Endothelial cell of umbilical vein (primary cell): ENCODE measurements at regions not wholly inside any gene's neighbourhood (a gene's known extent, or its start where the extent isn't known, plus 50 kb on each side); places are given as distances from the start of the nearest gene placed in this dataset.

Source experiments
- BruUV-seq: library from RNA; stranded (reverse); fragments of 400-500 nt; replicated peaks from 2 replicates; lab custom pipeline; 2021; lab: Mats Ljungman, UMichigan
- CTCF ChIA-PET: fragments of 300-600, 350-600 bp; sonication (Branson Sonifier 250); formaldehyde crosslinking; loops from one replicate; lab custom pipeline; 2021; ENCODE audit warnings: antibody characterized with exemption, inconsistent platforms; lab: Charles Lee
- POLR2A ChIA-PET: fragments of 300-600, 350-600 bp; sonication (Branson Sonifier 250); formaldehyde crosslinking; loops from one replicate; lab custom pipeline; 2021; ENCODE audit warnings: antibody characterized with exemption, inconsistent platforms; lab: Charles Lee
- DNase-seq: peaks from one replicate; pipeline ENCODE4 v3.0.0-alpha.2; 2011; ENCODE audit warnings: low read depth, low spot score
- FAIRE-seq: peaks from 2 replicates; lab custom pipeline; 2011; peaks lifted over from hg19 to GRCh38; lab: Jason Lieb, UNC
- H2AFZ ChIP-seq: 2 replicates; pipeline ENCODE4 v1.6.0; 2012; ENCODE audit warnings: low read depth, low read length, control low read depth, inconsistent platforms
- H3K27ac ChIP-seq: 2 replicates; pipeline ENCODE4 v1.5.1; 2011; ENCODE audit warnings: low read depth, mild to moderate bottlenecking, control low read depth, low read length, moderate library complexity; ENCODE audit not compliant: insufficient read depth
- H3K27me3 ChIP-seq, 2 experiments: 2 replicates each; pipeline versions ENCODE4 v1.6.0 to v1.6.1; 2011; ENCODE audit warnings: low read length in 2 of 2, mixed read lengths in 1 of 2; ENCODE audit not compliant: control insufficient read depth in 2 of 2, insufficient read depth in 2 of 2
- H3K36me3 ChIP-seq, 2 experiments: 2 replicates in 1 of 2; 3 replicates in 1 of 2; pipeline ENCODE4 v1.5.1; 2011; ENCODE audit warnings: low read length in 2 of 2, mild to moderate bottlenecking in 1 of 2, moderate library complexity in 1 of 2; ENCODE audit not compliant: control insufficient read depth in 2 of 2, insufficient read depth in 2 of 2; ENCODE audit errors: extremely low read depth in 1 of 2
- H3K4me1 ChIP-seq: 3 replicates; pipeline ENCODE4 v1.5.1; 2011; ENCODE audit warnings: mild to moderate bottlenecking, low read length; ENCODE audit not compliant: control insufficient read depth, insufficient read depth; ENCODE audit errors: extremely low read depth
- H3K4me2 ChIP-seq: 2 replicates; pipeline ENCODE4 v1.6.1; 2011; ENCODE audit warnings: low read length, control low read depth, mixed read lengths; ENCODE audit not compliant: insufficient read depth
- H3K4me3 ChIP-seq, 3 experiments: fragments of 200-600 bp in 1 of 3; sonication (generic), shearing (Covaris generic) in 1 of 3; replicated peaks in 1 of 3; 2 replicates each; pipeline ENCODE4 v1.5.1; 2011 to 2016; ENCODE audit warnings: control low read depth in 3 of 3, low read length in 3 of 3, mild to moderate bottlenecking in 2 of 3, inconsistent platforms in 1 of 3, low read depth in 1 of 3, moderate library complexity in 1 of 3; ENCODE audit not compliant: insufficient read depth in 1 of 3
- H3K79me2 ChIP-seq: 2 replicates; pipeline ENCODE4 v1.6.0; 2012; ENCODE audit warnings: low read length, inconsistent platforms; ENCODE audit not compliant: control insufficient read depth, insufficient read depth
- H3K9ac ChIP-seq: replicated peaks from 2 replicates; pipeline ENCODE3; 2011; ENCODE audit warnings: low read length, control low read depth; ENCODE audit not compliant: insufficient read depth; ENCODE audit errors: extremely low read depth
- H3K9me1 ChIP-seq: replicated peaks from 3 replicates; pipeline ENCODE4 v1.6.0; 2011; ENCODE audit warnings: mild to moderate bottlenecking, low read length; ENCODE audit not compliant: control insufficient read depth, insufficient read depth; ENCODE audit errors: extremely low read depth
- H3K9me3 ChIP-seq: replicated peaks from 2 replicates; pipeline ENCODE4 v1.5.1; 2012; ENCODE audit warnings: low read length, inconsistent platforms; ENCODE audit not compliant: control insufficient read depth, insufficient read depth
- H4K20me1 ChIP-seq: replicated peaks from 2 replicates; pipeline ENCODE3; 2011; ENCODE audit warnings: mild to moderate bottlenecking, low read length; ENCODE audit not compliant: control insufficient read depth, insufficient read depth; ENCODE audit errors: extremely low read depth
- CTCF ChIP-seq, 2 donors: IDR thresholded peaks; 1 replicate in 1 of 2; 2 replicates in 1 of 2; pipeline ENCODE4 v1.5.1; 2011; ENCODE audit warnings: low read length in 2 of 2, mild to moderate bottlenecking in 2 of 2, moderate library complexity in 2 of 2, control low read depth in 1 of 2, inconsistent platforms in 1 of 2, low read depth in 1 of 2; ENCODE audit not compliant: insufficient read depth in 1 of 2; ENCODE audit errors: extremely low read depth in 1 of 2
- EZH2 ChIP-seq: IDR thresholded peaks from 2 replicates; pipeline ENCODE4 v1.6.1; 2012; ENCODE audit warnings: borderline replicate concordance, low read depth, mild to moderate bottlenecking, moderate library complexity, low read length, inconsistent platforms; ENCODE audit not compliant: severe bottlenecking
- FOS ChIP-seq: IDR thresholded peaks from 2 replicates; pipeline ENCODE4 v1.6.1; 2011; ENCODE audit warnings: mild to moderate bottlenecking, low read length, moderate library complexity, borderline replicate concordance; ENCODE audit not compliant: insufficient read depth
- GATA2 ChIP-seq: IDR thresholded peaks from 2 replicates; pipeline ENCODE4 v1.7.0; 2011; ENCODE audit warnings: low read depth, mild to moderate bottlenecking, moderate library complexity, mixed read lengths, low read length; ENCODE audit not compliant: insufficient read length, insufficient read depth
- JUN ChIP-seq: IDR thresholded peaks from 2 replicates; pipeline ENCODE4 v1.6.1; 2011; ENCODE audit warnings: borderline replicate concordance, low read depth; ENCODE audit not compliant: insufficient read length, insufficient read depth
- MAX ChIP-seq: IDR thresholded peaks from 2 replicates; pipeline ENCODE4 v1.6.1; 2011; ENCODE audit not compliant: insufficient read depth, insufficient read length
- MYC ChIP-seq: IDR thresholded peaks from one replicate; pipeline ENCODE4 v1.6.1; 2011; ENCODE audit warnings: mild to moderate bottlenecking, low read depth, low read length
- POLR2A ChIP-seq: IDR thresholded peaks from 2 replicates; pipeline ENCODE4 v1.6.1; 2012; ENCODE audit warnings: low read depth, mild to moderate bottlenecking, control low read depth, low read length
- POLR2AphosphoS5 ChIP-seq: IDR thresholded peaks from 2 replicates; pipeline ENCODE4 v1.6.1; 2012; ENCODE audit warnings: low read depth, mild to moderate bottlenecking, control low read depth, low read length, moderate library complexity; ENCODE audit not compliant: insufficient read depth
- dilution Hi-C: fragments of 300-500 bp; cut with MboI; formaldehyde crosslinking; loops from one replicate; pipeline ENCODE4 v1.15.0; 2019; ENCODE audit warnings: low sequenced_read_pairs; ENCODE audit not compliant: extremely low pct_ligation_motif_present
- intact Hi-C: fragments of 100-400 bp; cut with micrococcal nuclease; formaldehyde crosslinking; loops from one replicate; pipeline ENCODE4 v1.10.0; 2022

GRCh38 chr20:42020316-42020715, 402.1 kb upstream of the CHD6 start:
- Histone ChIP-seq H3K27me3 (no peaks in the 10 kb centered on the region), H3K4me1 (no peaks in the 10 kb centered on the region), H3K9me3 (no peaks in the 10 kb centered on the region), H3K36me3 (no peaks in the 10 kb centered on the region), H2AFZ (no peak overlapping the region), H3K79me2 (no peaks in the 10 kb centered on the region), H3K4me2 (no peak overlapping the region), H3K9me1 (no peaks in the 10 kb centered on the region), H3K4me3 (no peak overlapping the region), H3K27ac (no peak overlapping the region), H3K9ac (no peak overlapping the region), H4K20me1 (no peaks in the 10 kb centered on the region)
- CTCF ChIA-PET, result interaction anchor here (2.7 to 4.1 kb wide), 2 partner anchors 63 to 282 kb away, joined by 27 to 56 read pairs; no protein-coding TSS in a partner anchor
- FAIRE-seq, result no peak
- POLR2A ChIA-PET, result no interaction called here
- TF ChIP-seq POLR2AphosphoS5 (no peak), JUN (no peak), EZH2 (no peak), CTCF (IDR thresholded peaks at IDR 0.05; ENCODE audit: extremely low read depth in 1 of 2, insufficient read depth in 1 of 2, low read depth in 1 of 2, low read length in 2 of 2) (no peak), GATA2 (no peak), MAX (no peak), POLR2A (no peak), MYC (no peak), FOS (no peak)
- BruUV-seq, result no TSS peak
- intact Hi-C loops, result no loop called here
- DNase-seq, result no peak
- dilution Hi-C loops, result no loop called here
